ENCODE measurements at regions not wholly inside any gene's neighbourhood (a gene's known extent, or its start where the extent isn't known, plus 50 kb on each side); places are given as distances from the start of the nearest gene placed in this dataset.

DNA sequence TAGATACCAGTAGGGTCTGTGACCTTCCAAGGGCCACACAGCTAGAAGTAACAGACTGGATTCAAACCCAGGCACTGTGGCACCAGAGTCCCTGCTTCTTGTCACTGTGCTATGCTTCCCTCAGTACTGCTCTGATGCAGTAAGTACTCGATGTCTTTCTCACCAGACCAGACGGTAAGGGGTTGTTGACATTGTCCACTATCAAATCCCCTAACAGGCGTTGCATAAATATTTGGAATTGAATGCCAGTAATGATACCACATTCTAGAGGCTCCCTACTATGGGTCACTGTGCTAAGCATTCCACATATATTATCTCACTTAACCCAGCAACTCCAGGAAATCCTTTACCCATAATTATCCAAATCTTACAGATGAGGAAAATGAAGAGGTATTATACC lies 223.1 kb downstream of the C1D start:
- Histone ChIP-seq H3K27ac (ENCODE audit: low read depth, low read length) (no peak overlapping the region), H4K20me1 (ENCODE audit: insufficient read depth) (no peaks in the 10 kb centered on the region), H3K27me3 (ENCODE audit: insufficient read depth, low read length) (peaks cover 29% of the 10 kb centered on the region), H3K9me2 (ENCODE audit: insufficient read depth) (no peaks in the 10 kb centered on the region), H3K4me1 (ENCODE audit: control insufficient read depth in 1 of 2, insufficient read depth in 2 of 2, low read length in 2 of 2) (no peaks in the 10 kb centered on the region), H3K4me3 (replicated peaks in 1 of 2; ENCODE audit: low read depth in 1 of 2, low read length in 2 of 2) (no peak overlapping the region), H3K9me3 (ENCODE audit: control insufficient read depth in 1 of 2, insufficient read depth in 1 of 2, low read depth in 1 of 2, low read length in 2 of 2) (no peaks in the 10 kb centered on the region), H3K36me3 (ENCODE audit: control insufficient read depth in 1 of 2, insufficient read depth in 2 of 2, low read length in 2 of 2) (no peaks in the 10 kb centered on the region), H3K79me2 (ENCODE audit: insufficient read depth, low read length) (no peaks in the 10 kb centered on the region), H3K9ac (ENCODE audit: low read length) (no peak overlapping the region), H3K4me2 (ENCODE audit: low read length) (no peak overlapping the region), H2AFZ (ENCODE audit: low read depth, low read length, poor library complexity, severe bottlenecking) (no peak overlapping the region)
- TF ChIP-seq SIN3A (IDR thresholded peaks at IDR 0.05; ENCODE audit: low read depth): no peak
- TF ChIP-seq FOSL1 (IDR thresholded peaks at IDR 0.05; ENCODE audit: low read depth): no peak
- TF ChIP-seq TCF7L2 (IDR thresholded peaks at IDR 0.05; ENCODE audit: borderline replicate concordance, extremely low read depth, insufficient read depth, insufficient read length): no peak
- no peak for TF ChIP-seq SRF (IDR thresholded peaks at IDR 0.05; ENCODE audit: low read depth)
- no peak for TF ChIP-seq POLR2AphosphoS5 (IDR thresholded peaks at IDR 0.05; ENCODE audit: low read depth, low read length)
- TF ChIP-seq CBX3 (IDR thresholded peaks at IDR 0.05; ENCODE audit: low read depth): no peak
- no peak for TF ChIP-seq EZH2phosphoT487 (IDR thresholded peaks at IDR 0.05; ENCODE audit: borderline replicate concordance)
- TF ChIP-seq, protein P1, sequence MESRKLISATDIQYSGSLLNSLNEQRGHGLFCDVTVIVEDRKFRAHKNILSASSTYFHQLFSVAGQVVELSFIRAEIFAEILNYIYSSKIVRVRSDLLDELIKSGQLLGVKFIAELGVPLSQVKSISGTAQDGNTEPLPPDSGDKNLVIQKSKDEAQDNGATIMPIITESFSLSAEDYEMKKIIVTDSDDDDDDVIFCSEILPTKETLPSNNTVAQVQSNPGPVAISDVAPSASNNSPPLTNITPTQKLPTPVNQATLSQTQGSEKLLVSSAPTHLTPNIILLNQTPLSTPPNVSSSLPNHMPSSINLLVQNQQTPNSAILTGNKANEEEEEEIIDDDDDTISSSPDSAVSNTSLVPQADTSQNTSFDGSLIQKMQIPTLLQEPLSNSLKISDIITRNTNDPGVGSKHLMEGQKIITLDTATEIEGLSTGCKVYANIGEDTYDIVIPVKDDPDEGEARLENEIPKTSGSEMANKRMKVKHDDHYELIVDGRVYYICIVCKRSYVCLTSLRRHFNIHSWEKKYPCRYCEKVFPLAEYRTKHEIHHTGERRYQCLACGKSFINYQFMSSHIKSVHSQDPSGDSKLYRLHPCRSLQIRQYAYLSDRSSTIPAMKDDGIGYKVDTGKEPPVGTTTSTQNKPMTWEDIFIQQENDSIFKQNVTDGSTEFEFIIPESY (IDR thresholded peaks at IDR 0.05; ENCODE audit: extremely low read depth, insufficient replicate concordance, low read length): no peak
- TF ChIP-seq, protein P2, sequence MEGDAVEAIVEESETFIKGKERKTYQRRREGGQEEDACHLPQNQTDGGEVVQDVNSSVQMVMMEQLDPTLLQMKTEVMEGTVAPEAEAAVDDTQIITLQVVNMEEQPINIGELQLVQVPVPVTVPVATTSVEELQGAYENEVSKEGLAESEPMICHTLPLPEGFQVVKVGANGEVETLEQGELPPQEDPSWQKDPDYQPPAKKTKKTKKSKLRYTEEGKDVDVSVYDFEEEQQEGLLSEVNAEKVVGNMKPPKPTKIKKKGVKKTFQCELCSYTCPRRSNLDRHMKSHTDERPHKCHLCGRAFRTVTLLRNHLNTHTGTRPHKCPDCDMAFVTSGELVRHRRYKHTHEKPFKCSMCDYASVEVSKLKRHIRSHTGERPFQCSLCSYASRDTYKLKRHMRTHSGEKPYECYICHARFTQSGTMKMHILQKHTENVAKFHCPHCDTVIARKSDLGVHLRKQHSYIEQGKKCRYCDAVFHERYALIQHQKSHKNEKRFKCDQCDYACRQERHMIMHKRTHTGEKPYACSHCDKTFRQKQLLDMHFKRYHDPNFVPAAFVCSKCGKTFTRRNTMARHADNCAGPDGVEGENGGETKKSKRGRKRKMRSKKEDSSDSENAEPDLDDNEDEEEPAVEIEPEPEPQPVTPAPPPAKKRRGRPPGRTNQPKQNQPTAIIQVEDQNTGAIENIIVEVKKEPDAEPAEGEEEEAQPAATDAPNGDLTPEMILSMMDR (IDR thresholded peaks at IDR 0.05 in 2 of 3, conservative IDR thresholded peaks at IDR 0.05 in 1 of 3; ENCODE audit: borderline replicate concordance in 1 of 3, insufficient read depth in 1 of 3, low read depth in 2 of 3, low read length in 2 of 3): no peak
- TF ChIP-seq POLR2A (IDR thresholded peaks at IDR 0.05; ENCODE audit: borderline replicate concordance, extremely low read depth, insufficient read depth, insufficient read length): no peak
- no peak for TF ChIP-seq ELF1 (IDR thresholded peaks at IDR 0.05; ENCODE audit: borderline replicate concordance, low read depth)
- TF ChIP-seq, protein P3, sequence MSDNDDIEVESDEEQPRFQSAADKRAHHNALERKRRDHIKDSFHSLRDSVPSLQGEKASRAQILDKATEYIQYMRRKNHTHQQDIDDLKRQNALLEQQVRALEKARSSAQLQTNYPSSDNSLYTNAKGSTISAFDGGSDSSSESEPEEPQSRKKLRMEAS (IDR thresholded peaks at IDR 0.05): no peak
- TF ChIP-seq, protein P4, sequence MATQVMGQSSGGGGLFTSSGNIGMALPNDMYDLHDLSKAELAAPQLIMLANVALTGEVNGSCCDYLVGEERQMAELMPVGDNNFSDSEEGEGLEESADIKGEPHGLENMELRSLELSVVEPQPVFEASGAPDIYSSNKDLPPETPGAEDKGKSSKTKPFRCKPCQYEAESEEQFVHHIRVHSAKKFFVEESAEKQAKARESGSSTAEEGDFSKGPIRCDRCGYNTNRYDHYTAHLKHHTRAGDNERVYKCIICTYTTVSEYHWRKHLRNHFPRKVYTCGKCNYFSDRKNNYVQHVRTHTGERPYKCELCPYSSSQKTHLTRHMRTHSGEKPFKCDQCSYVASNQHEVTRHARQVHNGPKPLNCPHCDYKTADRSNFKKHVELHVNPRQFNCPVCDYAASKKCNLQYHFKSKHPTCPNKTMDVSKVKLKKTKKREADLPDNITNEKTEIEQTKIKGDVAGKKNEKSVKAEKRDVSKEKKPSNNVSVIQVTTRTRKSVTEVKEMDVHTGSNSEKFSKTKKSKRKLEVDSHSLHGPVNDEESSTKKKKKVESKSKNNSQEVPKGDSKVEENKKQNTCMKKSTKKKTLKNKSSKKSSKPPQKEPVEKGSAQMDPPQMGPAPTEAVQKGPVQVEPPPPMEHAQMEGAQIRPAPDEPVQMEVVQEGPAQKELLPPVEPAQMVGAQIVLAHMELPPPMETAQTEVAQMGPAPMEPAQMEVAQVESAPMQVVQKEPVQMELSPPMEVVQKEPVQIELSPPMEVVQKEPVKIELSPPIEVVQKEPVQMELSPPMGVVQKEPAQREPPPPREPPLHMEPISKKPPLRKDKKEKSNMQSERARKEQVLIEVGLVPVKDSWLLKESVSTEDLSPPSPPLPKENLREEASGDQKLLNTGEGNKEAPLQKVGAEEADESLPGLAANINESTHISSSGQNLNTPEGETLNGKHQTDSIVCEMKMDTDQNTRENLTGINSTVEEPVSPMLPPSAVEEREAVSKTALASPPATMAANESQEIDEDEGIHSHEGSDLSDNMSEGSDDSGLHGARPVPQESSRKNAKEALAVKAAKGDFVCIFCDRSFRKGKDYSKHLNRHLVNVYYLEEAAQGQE (IDR thresholded peaks at IDR 0.05; ENCODE audit: low read depth): no peak
- no peak for TF ChIP-seq YY1 (IDR thresholded peaks at IDR 0.05; ENCODE audit: extremely low read depth, insufficient replicate concordance, low read depth, low read length)
- no peak for TF ChIP-seq ZFX (IDR thresholded peaks at IDR 0.05)
- no peak for TF ChIP-seq EGR1 (IDR thresholded peaks at IDR 0.05; ENCODE audit: low read depth)
- BruUV-seq (replicated peaks): no TSS peak
- ChIA-PET CTCF (interaction anchor here (1.5 to 2.4 kb wide), 3 partner anchors 106 to 1411 kb away, joined by 4 to 16 read pairs (median 10); no protein-coding TSS in a partner anchor), RAD21 (ENCODE audit: low non-redundant PET in 1 of 2, low total read pairs in 2 of 2, uncharacterized antibody in 2 of 2, unreplicated experiment in 2 of 2) (no interaction called here), POLR2A (no interaction called here)
- DNase-seq (ENCODE audit: low read depth, low spot score) (no peak), ATAC-seq (no peak)
- intact Hi-C loops (cut with micrococcal nuclease): loop anchor here (1.0 to 5.0 kb wide), 4 partner anchors 106 to 1827 kb away; no protein-coding TSS in a partner anchor

Measured in HCT116 (cell line).